Lower lobe of right lung (tissue), 2 donors: ENCODE measurements at regions not wholly inside any gene's neighbourhood (a gene's known extent, or its start where the extent isn't known, plus 50 kb on each side); places are given as distances from the start of the nearest gene placed in this dataset.

Source experiments
- ATAC-seq, 2 donors: fragments of 200-7000 bp; cut with Tn5 transposase; one replicate each; pipeline ENCODE4 v1.9.1; 2020 to 2022; ENCODE audit warnings: mild to moderate bottlenecking in 2 of 2, moderate library complexity in 2 of 2
- DNase-seq: peaks from one replicate; pipeline ENCODE4 v3.0.0-alpha.2; 2020
- H3K27ac ChIP-seq: fragments of 200-600 bp; one replicate; pipeline ENCODE4 v1.8.0; 2022
- H3K27me3 ChIP-seq: fragments of 200-600 bp; one replicate; pipeline ENCODE4 v1.8.0; 2022; ENCODE audit warnings: low read depth
- H3K36me3 ChIP-seq: fragments of 200-600 bp; one replicate; pipeline ENCODE4 v1.8.0; 2022; ENCODE audit warnings: mild to moderate bottlenecking
- H3K4me1 ChIP-seq: fragments of 200-600 bp; one replicate; pipeline ENCODE4 v1.8.0; 2022
- H3K4me3 ChIP-seq: fragments of 200-600 bp; one replicate; pipeline ENCODE4 v1.8.0; 2022; ENCODE audit warnings: mild to moderate bottlenecking
- H3K9me3 ChIP-seq: fragments of 200-600 bp; one replicate; pipeline ENCODE4 v1.8.0; 2022
- intact Hi-C: fragments of 100-400 bp; cut with DNase I; formaldehyde crosslinking; loops from one replicate; pipeline ENCODE4 v1.11.0; 2022
- TF ChIP-seq, protein P1 (sequence below): fragments of 200-600 bp; IDR thresholded peaks from one replicate; pipeline ENCODE4 v1.8.0; 2022; ENCODE audit warnings: antibody characterized with exemption, mild to moderate bottlenecking
- donor health status: DM: no; HTN: yes; CAD: no; lungs with severe emphysema.

DNA sequence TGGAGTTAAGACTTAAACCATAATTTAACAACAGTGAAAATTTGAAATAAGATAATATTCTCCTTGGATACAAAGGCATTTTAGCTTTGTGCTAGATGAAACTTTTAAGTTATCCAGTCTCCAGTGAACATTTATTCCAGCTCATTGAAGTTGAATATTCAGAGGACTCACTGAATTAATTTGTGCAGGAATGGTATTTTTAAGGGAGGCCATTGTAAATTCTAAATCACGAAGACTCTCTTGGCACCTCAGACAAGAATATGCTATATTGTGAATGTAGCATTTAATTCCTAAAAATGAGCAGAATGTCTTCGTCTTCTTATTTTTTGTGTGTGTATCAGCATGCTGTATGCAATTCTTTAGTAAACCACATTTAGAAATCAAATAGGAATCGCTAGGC, 731.7 kb upstream of the RAB6C start:
- intact Hi-C loops: no loop called here
- no peak overlapping the region for H3K4me3 ChIP-seq
- H3K27me3 ChIP-seq: no peaks in the 10 kb centered on the region
- no peaks in the 10 kb centered on the region for H3K4me1 ChIP-seq
- H3K9me3 ChIP-seq: peaks cover 3% of the 10 kb centered on the region
- H3K36me3 ChIP-seq: no peaks in the 10 kb centered on the region
- no peak overlapping the region for H3K27ac ChIP-seq
- TF ChIP-seq, protein P1, sequence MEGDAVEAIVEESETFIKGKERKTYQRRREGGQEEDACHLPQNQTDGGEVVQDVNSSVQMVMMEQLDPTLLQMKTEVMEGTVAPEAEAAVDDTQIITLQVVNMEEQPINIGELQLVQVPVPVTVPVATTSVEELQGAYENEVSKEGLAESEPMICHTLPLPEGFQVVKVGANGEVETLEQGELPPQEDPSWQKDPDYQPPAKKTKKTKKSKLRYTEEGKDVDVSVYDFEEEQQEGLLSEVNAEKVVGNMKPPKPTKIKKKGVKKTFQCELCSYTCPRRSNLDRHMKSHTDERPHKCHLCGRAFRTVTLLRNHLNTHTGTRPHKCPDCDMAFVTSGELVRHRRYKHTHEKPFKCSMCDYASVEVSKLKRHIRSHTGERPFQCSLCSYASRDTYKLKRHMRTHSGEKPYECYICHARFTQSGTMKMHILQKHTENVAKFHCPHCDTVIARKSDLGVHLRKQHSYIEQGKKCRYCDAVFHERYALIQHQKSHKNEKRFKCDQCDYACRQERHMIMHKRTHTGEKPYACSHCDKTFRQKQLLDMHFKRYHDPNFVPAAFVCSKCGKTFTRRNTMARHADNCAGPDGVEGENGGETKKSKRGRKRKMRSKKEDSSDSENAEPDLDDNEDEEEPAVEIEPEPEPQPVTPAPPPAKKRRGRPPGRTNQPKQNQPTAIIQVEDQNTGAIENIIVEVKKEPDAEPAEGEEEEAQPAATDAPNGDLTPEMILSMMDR: no peak
- ATAC-seq (no peak), DNase-seq (no peak)

- Histone ChIP-seq H3K27me3 (no peaks in the 10 kb centered on the region), H3K4me3 (no peak overlapping the region), H3K9me3 (peaks cover 3% of the 10 kb centered on the region), H3K27ac (no peak overlapping the region), H3K36me3 (no peaks in the 10 kb centered on the region), H3K4me1 (no peaks in the 10 kb centered on the region)
- ATAC-seq (no peak), DNase-seq (no peak)
- TF ChIP-seq, protein P1: no peak
- intact Hi-C loops: no loop called here
These were observed 731.3 kb upstream of the RAB6C start for GRCh38 chr2:129248198-129248597.

- Histone ChIP-seq H3K9me3 (no peaks in the 10 kb centered on the region), H3K27ac (no peak overlapping the region), H3K36me3 (no peaks in the 10 kb centered on the region), H3K4me3 (no peak overlapping the region), H3K27me3 (no peaks in the 10 kb centered on the region), H3K4me1 (no peaks in the 10 kb centered on the region)
- no peak for DNase-seq
- TF ChIP-seq, protein P1: no peak
- ATAC-seq: no peak
- intact Hi-C loops: no loop called here
These were observed 726.5 kb upstream of the RAB6C start for GRCh38 chr2:129252781-129253460.

DNA sequence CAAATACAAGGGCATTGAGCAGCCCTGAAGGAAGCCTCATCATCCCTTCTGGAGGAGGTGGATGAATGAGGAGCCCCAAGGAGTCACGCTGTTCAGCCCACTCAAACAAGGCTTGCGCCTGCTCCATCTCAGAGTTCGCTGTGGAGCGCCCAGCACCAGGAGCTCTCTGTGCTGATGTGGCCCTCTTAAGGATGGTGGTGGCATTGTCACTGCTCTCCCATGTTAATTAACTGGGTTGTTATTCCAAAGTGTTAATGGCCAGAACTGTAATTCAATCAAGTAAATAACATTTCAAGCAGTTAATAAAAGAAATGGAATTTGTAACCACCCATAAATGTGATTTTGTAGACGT, 726.0 kb upstream of the RAB6C start:
- Histone ChIP-seq H3K36me3 (no peaks in the 10 kb centered on the region), H3K27ac (no peak overlapping the region), H3K4me1 (no peaks in the 10 kb centered on the region), H3K9me3 (no peaks in the 10 kb centered on the region), H3K4me3 (no peak overlapping the region), H3K27me3 (no peaks in the 10 kb centered on the region)
- DNase-seq: no peak
- ATAC-seq: peak in 1 of 2 donors; percentile 42
- TF ChIP-seq, protein P1: no peak
- intact Hi-C loops: no loop called here

GRCh38 chr2:129254718-129255117, 724.7 kb upstream of the RAB6C start:
- intact Hi-C loops: no loop called here
- peaks cover 5% of the 10 kb centered on the region for H3K9me3 ChIP-seq
- H3K4me3 ChIP-seq: no peak overlapping the region
- no peaks in the 10 kb centered on the region for H3K4me1 ChIP-seq
- DNase-seq (no peak), ATAC-seq (no peak)
- H3K27me3 ChIP-seq: no peaks in the 10 kb centered on the region
- no peak overlapping the region for H3K27ac ChIP-seq
- TF ChIP-seq, protein P1: no peak
- H3K36me3 ChIP-seq: no peaks in the 10 kb centered on the region
